HEK293 (cell line): ENCODE measurements at regions not wholly inside any gene's neighbourhood (a gene's known extent, or its start where the extent isn't known, plus 50 kb on each side); places are given as distances from the start of the nearest gene placed in this dataset.
"Not testable (repeated sequence)": the region's sequence is repeated elsewhere in the genome, so short reads cannot be mapped to it uniquely, and the experiment has no call there.

Experiments used
- CTCF ChIP-seq: fragments of 450-650 bp; formaldehyde crosslinking; IDR thresholded peaks from 2 replicates; pipeline ENCODE4 v1.5.1; 2016; ENCODE audit warnings: missing biosample characterization, missing genetic modification characterization
- GLI4 ChIP-seq: fragments of 450-650 bp; formaldehyde crosslinking; IDR thresholded peaks from 2 replicates; pipeline ENCODE4 v1.5.1; 2016; ENCODE audit warnings: missing biosample characterization, missing genetic modification characterization
- HOXA7 ChIP-seq: sonication (generic); formaldehyde crosslinking; IDR thresholded peaks from 2 replicates; pipeline ENCODE4 v1.8.1; 2022; ENCODE audit warnings: missing genetic modification reagents, borderline replicate concordance
- KLF16 ChIP-seq: fragments of 450-650 bp; formaldehyde crosslinking; IDR thresholded peaks from 2 replicates; pipeline ENCODE4 v1.5.1; 2017; ENCODE audit warnings: missing biosample characterization, missing genetic modification characterization
- SCRT2 ChIP-seq: fragments of 450-650 bp; formaldehyde crosslinking; IDR thresholded peaks from 2 replicates; pipeline ENCODE4 v1.5.1; 2016; ENCODE audit warnings: missing biosample characterization, missing genetic modification characterization
- SETDB1 ChIP-seq: IDR thresholded peaks from one replicate; pipeline ENCODE4 v1.6.1; 2017; ENCODE audit warnings: mild to moderate bottlenecking, low read length, moderate library complexity, mixed read lengths; ENCODE audit not compliant: insufficient read length
- ZBTB1 ChIP-seq: fragments of 450-650 bp; formaldehyde crosslinking; IDR thresholded peaks from 2 replicates; pipeline ENCODE4 v1.5.1; 2016; ENCODE audit warnings: missing biosample characterization, missing genetic modification characterization
- ZNF350 ChIP-seq: fragments of 450-650 bp; formaldehyde crosslinking; IDR thresholded peaks from 2 replicates; pipeline ENCODE4 v1.5.0; 2017; ENCODE audit warnings: missing biosample characterization, mild to moderate bottlenecking, missing genetic modification characterization
- ZNF426 ChIP-seq: fragments of 450-650 bp; formaldehyde crosslinking; IDR thresholded peaks from 2 replicates; pipeline ENCODE4 v1.5.1; 2017; ENCODE audit warnings: missing biosample characterization, missing genetic modification characterization, mild to moderate bottlenecking, inconsistent platforms, moderate library complexity
- ZNF677 ChIP-seq: fragments of 450-650 bp; IDR thresholded peaks from 2 replicates; pipeline ENCODE4 v1.5.0; 2018; ENCODE audit warnings: missing biosample characterization, mild to moderate bottlenecking, missing genetic modification characterization, moderate library complexity
- TF ChIP-seq, protein P1 (sequence below): fragments of 450-650 bp; formaldehyde crosslinking; IDR thresholded peaks from 2 replicates; pipeline ENCODE4 v1.5.1; 2016; ENCODE audit warnings: missing biosample characterization, missing genetic modification characterization, low read depth

GRCh38 chr9:135307919-135308318 lies 171.7 kb upstream of the PPP1R26 start:
- not testable (repeated sequence) for TF ChIP-seq ZNF677 (tag by site-specific recombination); CTCF (tag by site-specific recombination); ZBTB1; KLF16 (tag by site-specific recombination); ZNF350 (tag by site-specific recombination); SETDB1; SCRT2 (tag by site-specific recombination); HOXA7 (CRISPR knock-in tag); GLI4 (tag by site-specific recombination); ZNF426 (tag by site-specific recombination)
- TF ChIP-seq, protein P1, sequence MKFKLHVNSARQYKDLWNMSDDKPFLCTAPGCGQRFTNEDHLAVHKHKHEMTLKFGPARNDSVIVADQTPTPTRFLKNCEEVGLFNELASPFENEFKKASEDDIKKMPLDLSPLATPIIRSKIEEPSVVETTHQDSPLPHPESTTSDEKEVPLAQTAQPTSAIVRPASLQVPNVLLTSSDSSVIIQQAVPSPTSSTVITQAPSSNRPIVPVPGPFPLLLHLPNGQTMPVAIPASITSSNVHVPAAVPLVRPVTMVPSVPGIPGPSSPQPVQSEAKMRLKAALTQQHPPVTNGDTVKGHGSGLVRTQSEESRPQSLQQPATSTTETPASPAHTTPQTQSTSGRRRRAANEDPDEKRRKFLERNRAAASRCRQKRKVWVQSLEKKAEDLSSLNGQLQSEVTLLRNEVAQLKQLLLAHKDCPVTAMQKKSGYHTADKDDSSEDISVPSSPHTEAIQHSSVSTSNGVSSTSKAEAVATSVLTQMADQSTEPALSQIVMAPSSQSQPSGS (tag by site-specific recombination) = not testable (repeated sequence)
